Type B pancreatic cell (in vitro differentiated cells): ENCODE measurements at regions not wholly inside any gene's neighbourhood (a gene's known extent, or its start where the extent isn't known, plus 50 kb on each side); places are given as distances from the start of the nearest gene placed in this dataset.
"Not testable (repeated sequence)": the region's sequence is repeated elsewhere in the genome, so short reads cannot be mapped to it uniquely, and the experiment has no call there.

Experiments used
- DNase-seq: peaks from one replicate; pipeline ENCODE4 v3.0.0; 2021; ENCODE audit warnings: mixed read lengths; ENCODE audit not compliant: unreplicated experiment; ENCODE audit errors: extremely low spot score
- H3K27ac Mint-ChIP-seq: 2 replicates; pipeline ENCODE4 v1.8.0; 2021; ENCODE audit warnings: mild to moderate bottlenecking, mixed read lengths
- H3K27me3 Mint-ChIP-seq: 2 replicates; pipeline ENCODE4 v1.8.0; 2021; ENCODE audit warnings: mixed read lengths
- H3K36me3 Mint-ChIP-seq: 2 replicates; pipeline ENCODE4 v1.8.0; 2021; ENCODE audit warnings: mixed read lengths
- H3K4me1 Mint-ChIP-seq: one replicate; pipeline ENCODE4 v1.8.0; 2021; ENCODE audit warnings: mixed read lengths; ENCODE audit not compliant: unreplicated experiment
- H3K4me3 Mint-ChIP-seq: 2 replicates; pipeline ENCODE4 v1.8.0; 2021; ENCODE audit warnings: mild to moderate bottlenecking, mixed read lengths
- H3K9me3 Mint-ChIP-seq: 2 replicates; pipeline ENCODE4 v1.8.0; 2021; ENCODE audit warnings: mixed read lengths
- CTCF ChIP-seq: fragments of 200-600 bp; sonication (generic); conservative IDR thresholded peaks from 2 replicates; pipeline ENCODE4 v1.5.0; 2021; ENCODE audit warnings: antibody characterized with exemption, mild to moderate bottlenecking

GRCh38 chr17:6373599-6373998 lies 61.3 kb downstream of the AIPL1 start:
- H3K36me3 Mint-ChIP-seq, H3K9me3 Mint-ChIP-seq, H3K4me3 Mint-ChIP-seq, DNase-seq, H3K27me3 Mint-ChIP-seq: not testable (repeated sequence)
- peaks cover 14% of the 10 kb centered on the region for H3K4me1 Mint-ChIP-seq
- peak overlapping the region; percentile 92 for H3K27ac Mint-ChIP-seq

- Mint-ChIP-seq H3K27ac (no peak overlapping the region), H3K4me1 (peaks cover 8% of the 10 kb centered on the region), H3K36me3 (peaks cover 3% of the 10 kb centered on the region), H3K9me3 (no peaks in the 10 kb centered on the region), H3K27me3 (no peaks in the 10 kb centered on the region), H3K4me3 (no peak overlapping the region)
- no peak for TF ChIP-seq CTCF
- DNase-seq, result peak; percentile 27
Observed at GRCh38 chr17:6366221-6366666, 68.7 kb downstream of the AIPL1 start.

- Mint-ChIP-seq H3K36me3 (no peaks in the 10 kb centered on the region), H3K4me3 (no peak overlapping the region), H3K9me3 (no peaks in the 10 kb centered on the region), H3K27ac (peak overlapping the region; percentile 7), H3K27me3 (no peaks in the 10 kb centered on the region), H3K4me1 (peaks cover 10% of the 10 kb centered on the region)
- TF ChIP-seq CTCF, result no peak
- DNase-seq, result peak; percentile 27
Observed at GRCh38 chr17:6365200-6365943, 69.5 kb downstream of the AIPL1 start.

GRCh38 chr17:6361733-6362132 lies 73.2 kb downstream of the AIPL1 start:
- DNase-seq, result no peak
- no peak for TF ChIP-seq CTCF

GRCh38 chr17:6358131-6358530 lies 76.8 kb downstream of the AIPL1 start:
- no peaks in the 10 kb centered on the region for H3K9me3 Mint-ChIP-seq
- H3K36me3 Mint-ChIP-seq, result no peaks in the 10 kb centered on the region
- H3K4me1 Mint-ChIP-seq, result peaks cover 4% of the 10 kb centered on the region
- H3K4me3 Mint-ChIP-seq, result no peak overlapping the region
- H3K27me3 Mint-ChIP-seq, result no peaks in the 10 kb centered on the region
- H3K27ac Mint-ChIP-seq, result no peak overlapping the region
- peak; percentile 13 for DNase-seq
- no peak for TF ChIP-seq CTCF

More at GRCh38 chr17:6361733-6362132, 73.2 kb downstream of the AIPL1 start:
- H3K36me3 Mint-ChIP-seq, result no peaks in the 10 kb centered on the region
- H3K4me3 Mint-ChIP-seq, result no peak overlapping the region
- H3K27me3 Mint-ChIP-seq, result no peaks in the 10 kb centered on the region
- H3K9me3 Mint-ChIP-seq, result no peaks in the 10 kb centered on the region
- peaks cover 10% of the 10 kb centered on the region for H3K4me1 Mint-ChIP-seq
- H3K27ac Mint-ChIP-seq, result no peak overlapping the region

GRCh38 chr17:6356562-6356961 lies 78.4 kb downstream of the AIPL1 start:
- H3K4me3 Mint-ChIP-seq, result no peak overlapping the region
- no peak for TF ChIP-seq CTCF
- no peaks in the 10 kb centered on the region for H3K36me3 Mint-ChIP-seq
- H3K9me3 Mint-ChIP-seq, result no peaks in the 10 kb centered on the region
- peak; percentile 4 for DNase-seq
- H3K4me1 Mint-ChIP-seq, result peaks cover 4% of the 10 kb centered on the region
- no peaks in the 10 kb centered on the region for H3K27me3 Mint-ChIP-seq
- H3K27ac Mint-ChIP-seq, result no peak overlapping the region
